Erythroblast (primary cell): ENCODE measurements at regions not wholly inside any gene's neighbourhood (a gene's known extent, or its start where the extent isn't known, plus 50 kb on each side); places are given as distances from the start of the nearest gene placed in this dataset.

Experiments used
- GATA1 ChIP-seq: IDR thresholded peaks from 2 replicates; pipeline ENCODE4 v1.6.1; 2011; ENCODE audit warnings: low read depth, mild to moderate bottlenecking, control low read depth, low read length, moderate library complexity
- POLR2A ChIP-seq: IDR thresholded peaks from 2 replicates; pipeline ENCODE4 v1.6.1; 2011; ENCODE audit warnings: mild to moderate bottlenecking, low read length

DNA sequence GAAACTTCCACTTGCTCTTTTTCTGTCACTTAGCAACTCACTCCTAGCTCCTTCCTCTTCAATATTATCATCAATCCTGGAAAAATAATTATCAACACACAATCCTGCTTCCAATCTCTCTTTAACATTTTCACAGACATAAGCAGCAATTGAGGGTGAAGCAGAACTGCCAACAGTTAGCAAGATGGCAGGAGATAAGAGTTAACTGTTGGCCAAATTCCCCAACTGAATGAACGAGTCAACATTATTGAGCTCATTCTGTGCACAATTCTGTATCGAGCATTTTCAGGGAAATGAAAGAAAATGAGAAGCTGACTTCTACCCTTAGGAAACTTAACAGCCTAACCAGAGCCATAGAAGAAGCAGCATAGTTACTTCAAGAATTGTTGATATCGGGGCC, 152.0 kb downstream of the KCNA5 start:
- TF ChIP-seq POLR2A (no peak), GATA1 (no peak)
